ENCODE measurements at regions not wholly inside any gene's neighbourhood (a gene's known extent, or its start where the extent isn't known, plus 50 kb on each side); places are given as distances from the start of the nearest gene placed in this dataset.

DNA sequence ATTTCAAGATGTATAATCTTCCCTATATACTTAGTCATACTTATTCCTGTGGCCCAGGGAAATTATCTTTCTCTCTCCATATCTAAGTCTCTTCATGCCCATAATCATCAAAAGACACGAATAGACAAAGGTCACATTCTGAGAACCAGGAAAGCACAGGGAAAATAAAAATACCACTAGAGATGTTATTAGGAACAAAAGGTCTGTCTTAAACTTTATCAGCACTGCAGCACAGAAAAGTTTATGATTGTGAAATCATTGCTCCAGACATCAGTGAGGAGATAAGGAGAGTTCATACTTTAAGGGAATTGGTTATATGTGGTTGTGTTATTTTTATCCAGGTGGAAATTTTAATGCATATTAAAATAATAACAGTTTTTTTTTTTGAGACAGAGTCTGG, 974.6 kb upstream of the CELF2 start:
- no peak for DNase-seq (ENCODE audit: low read depth)
- no peak overlapping the region for H3K4me3 ChIP-seq (ENCODE audit: low read depth, low read length)
- TF ChIP-seq CTCF (IDR thresholded peaks at IDR 0.05; ENCODE audit: low read depth, low read length, missing control alignments): no peak

GRCh38 chr10:10044922-10045764, 972.5 kb upstream of the CELF2 start:
- no peak for DNase-seq (ENCODE audit: low read depth)
- H3K4me3 ChIP-seq (ENCODE audit: low read depth, low read length): no peak overlapping the region
- TF ChIP-seq CTCF (IDR thresholded peaks at IDR 0.05; ENCODE audit: low read depth, low read length, missing control alignments): no peak

DNA sequence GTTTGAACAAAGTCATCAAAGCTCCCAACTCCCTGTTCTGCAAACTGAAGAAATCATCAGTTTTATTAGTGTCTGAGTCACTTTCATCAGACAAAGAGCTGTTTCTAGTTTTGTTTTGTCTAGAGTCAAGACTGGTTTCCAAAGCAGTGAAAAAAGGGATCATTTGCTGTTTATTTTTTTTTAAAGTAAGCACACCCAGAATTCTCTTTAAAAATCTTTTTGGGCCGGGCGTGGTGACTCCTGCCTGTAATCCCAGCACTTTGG, 972.0 kb upstream of the CELF2 start:
- no peak for DNase-seq (ENCODE audit: low read depth)
- TF ChIP-seq CTCF (IDR thresholded peaks at IDR 0.05; ENCODE audit: low read depth, low read length, missing control alignments): no peak
- H3K4me3 ChIP-seq (ENCODE audit: low read depth, low read length): no peak overlapping the region

DNA sequence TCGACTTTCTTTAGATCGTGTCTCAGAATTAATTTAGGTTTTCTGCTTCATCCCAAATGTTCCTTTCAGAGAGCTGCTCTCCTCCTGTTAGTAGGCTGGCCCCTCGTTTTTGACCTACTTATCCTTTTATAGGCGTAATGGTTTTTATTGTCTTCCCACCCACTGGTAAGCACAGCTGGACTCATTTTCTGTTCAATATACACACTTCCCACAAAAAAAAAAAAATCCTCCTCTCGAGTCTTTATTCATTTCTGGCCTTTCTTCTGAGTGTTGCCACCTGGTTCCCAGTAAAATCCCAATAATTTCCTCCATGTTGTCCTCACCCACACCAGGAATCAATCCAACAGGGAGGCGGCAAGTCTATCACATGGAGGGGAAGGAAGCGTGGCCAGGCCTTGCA, 970.2 kb upstream of the CELF2 start:
- no peak overlapping the region for H3K4me3 ChIP-seq (ENCODE audit: low read depth, low read length)
- TF ChIP-seq CTCF (IDR thresholded peaks at IDR 0.05; ENCODE audit: low read depth, low read length, missing control alignments): no peak
- DNase-seq (ENCODE audit: low read depth): no peak

DNA sequence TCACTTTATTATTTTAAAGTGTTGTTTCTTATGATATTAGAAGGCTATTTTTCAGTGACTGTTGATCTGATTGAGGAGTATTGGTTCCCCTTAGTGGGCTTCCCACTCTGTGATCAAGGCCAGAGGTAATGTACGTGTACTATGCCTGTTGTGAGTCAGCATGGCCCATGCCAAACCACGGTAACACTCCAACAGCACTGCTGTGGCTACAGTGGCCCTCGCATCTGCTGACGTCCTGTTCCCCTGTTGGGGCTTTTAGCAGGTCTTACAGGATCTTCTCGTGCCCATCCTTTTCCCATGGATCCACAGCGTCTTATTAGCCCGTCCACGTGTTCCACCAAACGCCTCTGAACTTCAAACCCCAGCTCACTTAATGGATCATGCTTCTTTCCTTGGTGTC, 964.6 kb upstream of the CELF2 start:
- H3K4me3 ChIP-seq (ENCODE audit: low read depth, low read length): no peak overlapping the region
- no peak for TF ChIP-seq CTCF (IDR thresholded peaks at IDR 0.05; ENCODE audit: low read depth, low read length, missing control alignments)
- no peak for DNase-seq (ENCODE audit: low read depth)

DNA sequence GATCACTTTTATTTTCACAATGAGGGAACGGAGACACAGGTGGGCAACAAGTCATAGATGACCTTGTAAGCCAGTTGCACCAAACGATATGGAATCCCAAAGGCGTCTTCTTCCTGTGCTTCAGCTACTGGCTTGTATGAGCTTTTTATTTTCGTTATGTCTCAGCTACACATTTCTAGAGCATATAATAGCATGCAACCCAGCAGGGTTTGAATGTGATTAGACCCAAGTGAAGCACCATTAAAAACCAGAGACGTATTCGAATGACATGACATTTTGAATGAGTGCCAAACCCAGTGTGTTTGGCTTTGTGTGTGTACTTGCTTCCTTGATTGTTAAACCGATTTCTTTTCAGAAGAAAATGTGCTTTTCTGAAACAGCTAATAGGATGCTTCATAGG, 963.2 kb upstream of the CELF2 start:
- no peak for DNase-seq (ENCODE audit: low read depth)
- no peak for TF ChIP-seq CTCF (IDR thresholded peaks at IDR 0.05; ENCODE audit: low read depth, low read length, missing control alignments)
- no peak overlapping the region for H3K4me3 ChIP-seq (ENCODE audit: low read depth, low read length)
